Ureter (tissue), 1 donor: ENCODE measurements at regions not wholly inside any gene's neighbourhood (a gene's known extent, or its start where the extent isn't known, plus 50 kb on each side); places are given as distances from the start of the nearest gene placed in this dataset.
"Not testable (repeated sequence)": the region's sequence is repeated elsewhere in the genome, so short reads cannot be mapped to it uniquely, and the experiment has no call there.

Experiments
- DNase-seq: peaks from one replicate; pipeline ENCODE4 v3.0.0-alpha.2; 2020; ENCODE audit warnings: low spot score
- donor health status: DM: yes; HTN: yes; CAD: no.

DNA sequence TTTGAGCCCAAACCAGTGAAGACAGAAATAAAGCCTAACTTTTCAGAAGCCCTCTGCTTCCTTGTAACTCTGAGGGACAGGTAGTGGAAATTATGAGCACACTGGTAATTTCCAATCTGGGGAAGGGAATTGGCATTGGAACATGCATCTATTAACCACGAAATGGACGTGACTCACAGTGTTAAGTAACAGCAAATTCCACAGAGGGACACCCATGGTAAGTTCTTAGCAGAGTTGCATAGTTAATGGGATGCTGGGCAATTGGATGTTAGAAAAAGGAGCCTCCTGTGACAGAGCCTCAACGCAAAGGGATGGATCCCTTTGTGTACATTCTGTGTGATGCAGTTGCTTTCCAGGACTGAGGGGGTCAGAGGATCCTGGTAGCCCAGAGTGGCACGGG, 168.6 kb downstream of the SEMA6D start:
- no peak for DNase-seq

DNA sequence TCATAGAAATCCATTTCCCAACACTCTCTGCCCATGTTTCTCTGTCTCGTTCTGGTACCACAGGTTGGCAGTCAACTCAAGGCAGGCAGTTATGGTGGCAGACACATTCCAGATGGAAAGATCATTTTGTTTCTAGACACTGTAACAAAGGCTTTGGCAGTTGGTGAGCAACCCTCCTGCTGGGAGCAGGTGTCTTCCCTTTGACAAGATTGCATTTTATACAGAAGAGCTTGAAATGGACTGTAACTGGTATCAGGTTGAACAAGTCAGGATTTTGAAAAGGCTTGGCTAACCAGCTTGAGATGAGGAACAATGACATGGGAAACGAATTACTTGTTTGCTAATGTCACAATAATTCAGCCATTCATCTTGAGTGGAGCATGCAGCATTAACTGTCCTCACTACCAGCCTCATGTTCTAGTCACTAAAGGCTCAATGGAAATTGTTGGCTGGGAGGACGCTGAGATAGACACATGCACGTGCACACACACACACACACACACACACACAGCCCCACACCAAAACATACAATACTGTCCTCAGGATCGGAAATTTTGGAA, 170.0 kb downstream of the SEMA6D start:
- DNase-seq, result no peak

- DNase-seq, result no peak
Measured at GRCh38 chr15:47888385-47889100, 171.2 kb downstream of the SEMA6D start.

DNA sequence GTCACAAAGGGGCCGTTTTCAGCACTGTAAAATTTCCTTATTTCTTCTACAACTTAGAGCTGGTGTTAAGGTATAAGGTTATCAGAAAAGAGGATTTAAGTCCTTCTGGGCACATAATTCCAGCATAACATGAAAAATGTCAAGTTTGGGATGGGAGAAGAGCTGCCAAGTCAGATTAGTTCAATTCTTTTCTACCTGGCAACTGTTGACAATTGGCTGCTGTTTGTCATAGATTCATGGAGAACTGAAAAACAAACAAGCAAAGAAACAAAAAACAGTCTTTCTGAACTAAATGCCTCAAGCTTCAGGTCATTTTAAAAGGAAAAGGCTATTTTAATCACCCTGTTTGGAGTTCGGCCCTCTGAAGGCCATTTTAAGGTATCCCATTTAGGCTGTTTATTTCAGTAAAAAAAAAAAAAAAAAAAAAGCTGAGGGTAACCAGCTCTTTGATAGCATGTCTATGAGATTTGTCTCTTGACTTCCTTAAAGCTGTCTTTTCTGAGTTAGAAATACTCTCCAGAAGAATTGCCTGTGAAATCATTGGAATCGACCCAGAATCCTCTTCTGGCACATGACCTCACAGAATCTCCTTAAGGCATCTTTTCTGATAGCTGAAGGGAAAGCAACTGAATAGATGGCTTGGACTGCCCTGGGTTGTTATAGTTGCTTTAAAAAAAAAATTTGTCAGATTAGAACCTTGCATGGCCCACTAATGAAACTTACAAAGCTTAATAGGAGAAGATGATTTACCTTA, 173.3 kb downstream of the SEMA6D start:
- no peak for DNase-seq

- DNase-seq, result no peak
Measured at GRCh38 chr15:47897525-47897924, 180.2 kb downstream of the SEMA6D start.

GRCh38 chr15:47900751-47901150, 183.4 kb downstream of the SEMA6D start:
- no peak for DNase-seq

GRCh38 chr15:47903368-47903767, 186.1 kb downstream of the SEMA6D start:
- DNase-seq, result no peak

- no peak for DNase-seq
Measured at GRCh38 chr15:47908486-47908885, 191.2 kb downstream of the SEMA6D start.

- DNase-seq, result no peak
Measured at GRCh38 chr15:47908950-47909670, 191.8 kb downstream of the SEMA6D start.

- DNase-seq, result not testable (repeated sequence)
Measured at GRCh38 chr15:47912910-47913309, 195.6 kb downstream of the SEMA6D start.

DNA sequence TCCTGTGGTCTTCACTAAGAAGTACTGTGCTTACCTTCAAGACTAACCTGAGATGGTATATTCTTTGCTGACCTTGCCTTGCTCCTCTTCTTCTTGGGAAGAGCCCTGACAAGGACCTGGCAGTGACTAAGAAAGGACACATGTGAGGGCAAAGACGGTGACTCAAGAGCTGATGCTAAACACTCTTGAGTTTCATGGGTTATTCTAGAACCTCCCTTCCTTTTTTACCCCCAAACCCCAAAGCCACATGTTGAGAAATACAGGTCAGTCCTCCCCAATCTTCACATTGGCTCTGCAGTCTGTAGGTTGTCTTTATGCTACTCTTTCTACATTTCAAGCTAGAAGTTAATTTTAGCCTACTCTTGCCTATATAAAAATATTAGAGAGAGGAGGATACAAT, 200.6 kb downstream of the SEMA6D start:
- DNase-seq, result no peak

DNA sequence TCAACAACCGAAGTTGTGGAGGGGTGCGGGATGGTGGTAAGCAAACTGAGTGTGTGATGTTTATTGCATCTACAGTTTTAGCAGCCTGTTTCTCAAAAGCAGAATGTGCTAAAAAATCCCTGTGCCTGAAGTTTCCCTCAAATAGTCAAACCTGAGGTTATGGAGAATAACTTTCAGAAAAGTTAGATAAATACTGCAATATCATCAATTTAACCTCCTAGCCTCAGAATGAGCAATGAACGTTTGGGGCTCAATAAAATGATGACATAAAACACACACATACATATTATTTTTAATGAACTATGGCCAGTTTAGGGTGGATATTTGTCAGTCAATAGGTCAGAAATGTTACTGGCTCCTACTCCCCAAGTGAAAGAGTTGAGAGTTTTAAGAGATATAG, 201.6 kb downstream of the SEMA6D start:
- DNase-seq, result no peak

- DNase-seq, result no peak
Measured at GRCh38 chr15:47924381-47924780, 196.4 kb upstream of the SLC24A5 start.

DNA sequence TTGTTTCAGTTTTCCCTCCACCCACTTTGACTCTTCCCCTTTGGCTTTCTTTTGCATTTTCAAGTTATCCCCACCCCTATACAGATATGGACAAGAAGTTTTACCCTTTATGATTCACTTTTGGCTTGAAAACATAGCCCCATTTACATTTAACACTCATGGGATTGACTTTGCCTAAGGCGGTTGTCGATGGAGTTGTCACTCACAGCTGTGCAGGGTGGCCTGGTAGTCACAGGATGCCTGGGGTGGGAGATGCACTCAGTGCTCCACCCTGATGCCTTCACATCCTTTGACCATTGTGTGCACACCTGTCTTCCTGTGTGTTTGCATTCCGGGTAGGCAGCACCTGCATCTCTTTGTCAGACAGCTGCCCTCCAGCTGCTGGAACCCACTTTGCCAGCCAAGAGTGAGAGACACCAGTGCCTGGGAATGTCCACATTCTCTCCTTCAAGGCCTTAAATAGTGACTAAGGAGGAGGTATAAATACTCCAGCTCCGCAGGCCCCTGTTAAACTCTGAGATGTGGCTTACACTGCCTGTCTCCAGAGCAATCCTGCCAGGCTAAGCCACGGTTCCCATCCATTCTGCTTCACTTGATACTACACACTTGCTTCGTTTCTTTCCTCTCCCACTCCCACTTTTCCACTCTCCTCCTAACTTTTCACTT, 191.5 kb upstream of the SLC24A5 start:
- DNase-seq, result no peak

- no peak for DNase-seq
Measured at GRCh38 chr15:47932261-47932660, 188.5 kb upstream of the SLC24A5 start.

DNA sequence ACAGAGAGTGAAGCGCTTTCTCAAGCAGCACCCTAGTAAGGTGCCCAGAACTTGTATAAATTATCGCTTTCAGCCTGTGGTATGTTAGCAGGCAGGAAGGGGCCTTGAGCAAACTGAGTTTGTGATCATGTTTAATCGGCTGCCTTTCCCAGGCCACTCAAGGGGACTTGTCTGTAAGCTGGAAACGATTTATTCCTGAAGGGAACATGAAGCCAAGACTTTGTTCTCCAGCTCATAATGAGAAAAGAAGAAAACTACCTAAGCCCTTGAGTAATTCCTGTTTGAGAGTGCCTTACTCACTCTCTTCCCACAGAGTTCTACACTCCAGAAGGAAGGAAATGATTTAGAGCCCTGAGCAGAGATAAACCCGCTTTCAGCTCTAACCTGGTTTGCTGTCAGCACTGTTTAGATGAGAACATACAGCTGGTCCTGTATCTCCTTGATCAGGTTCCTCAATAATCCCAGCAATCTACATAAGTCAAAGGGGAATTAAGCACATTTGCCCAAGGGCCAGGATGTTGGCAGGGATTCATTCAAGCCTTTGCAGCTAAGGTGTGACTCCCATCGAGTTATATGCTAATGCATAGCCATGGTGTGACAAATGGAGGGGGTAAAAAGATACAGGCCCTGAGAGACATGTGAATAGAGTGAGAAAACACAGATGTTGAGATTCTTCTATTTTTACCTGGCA, 187.7 kb upstream of the SLC24A5 start:
- no peak for DNase-seq

GRCh38 chr15:47933865-47934264, 186.9 kb upstream of the SLC24A5 start:
- no peak for DNase-seq

DNA sequence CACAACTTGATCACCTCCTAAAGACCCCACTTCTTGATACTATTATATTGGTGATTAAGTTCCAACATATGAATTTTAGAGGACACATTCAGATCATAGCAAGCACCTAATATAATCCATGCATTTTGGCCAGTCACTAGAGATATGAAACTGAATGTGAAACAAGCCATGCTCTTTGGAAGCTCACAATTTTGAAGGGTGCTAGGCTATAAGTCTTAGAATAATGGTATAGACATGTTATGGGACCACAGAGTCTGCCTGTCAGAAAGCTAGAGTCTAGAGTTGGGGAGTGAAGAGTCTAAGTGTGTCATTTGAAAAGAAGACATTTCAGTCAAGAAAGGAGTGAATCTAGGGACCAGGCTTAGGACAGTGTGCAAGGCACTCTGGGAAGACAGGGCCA, 186.4 kb upstream of the SLC24A5 start:
- no peak for DNase-seq

GRCh38 chr15:47937834-47938233, 183.0 kb upstream of the SLC24A5 start:
- DNase-seq, result no peak

GRCh38 chr15:47944637-47945288, 176.0 kb upstream of the SLC24A5 start:
- DNase-seq, result no peak
